ENCODE measurements at regions not wholly inside any gene's neighbourhood (a gene's known extent, or its start where the extent isn't known, plus 50 kb on each side); places are given as distances from the start of the nearest gene placed in this dataset.

DNA sequence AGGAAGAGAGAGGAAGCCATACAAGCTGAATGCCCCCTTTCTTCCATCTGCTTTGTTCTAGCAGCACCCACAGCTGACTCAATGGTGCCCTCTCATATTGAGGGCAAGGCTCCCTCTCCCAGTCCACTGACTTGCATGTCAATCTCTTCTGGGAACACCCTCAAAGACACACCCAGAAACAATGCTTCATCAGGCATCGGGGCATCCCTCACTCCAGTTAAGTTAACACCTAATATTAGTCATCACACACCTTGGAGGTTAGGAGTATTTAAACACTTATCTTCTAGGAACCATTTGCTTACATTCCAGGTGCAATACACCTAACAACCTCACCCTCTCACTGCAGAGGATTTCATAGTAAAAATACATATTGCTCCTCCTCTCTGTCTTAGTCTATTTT is 993.5 kb upstream of the DDX18 start:
- TF ChIP-seq CTCF (conservative IDR thresholded peaks at IDR 0.05; ENCODE audit: low read depth, low read length) = no peak
- TF ChIP-seq USF2 (IDR thresholded peaks at IDR 0.05; ENCODE audit: low read depth, low read length) = no peak
- no peak for TF ChIP-seq CHD1 (IDR thresholded peaks at IDR 0.05; ENCODE audit: low read depth, low read length)
- TF ChIP-seq MAFK (IDR thresholded peaks at IDR 0.05; ENCODE audit: low read depth, low read length) = no peak
- no peak for TF ChIP-seq POLR2A (IDR thresholded peaks at IDR 0.05; ENCODE audit: low read depth, low read length)
